ENCODE measurements at regions not wholly inside any gene's neighbourhood (a gene's known extent, or its start where the extent isn't known, plus 50 kb on each side); places are given as distances from the start of the nearest gene placed in this dataset.
A peak's percentile ranks its signal among the peaks of the same experiment; 100 is the strongest.
"Not testable (repeated sequence)": the region's sequence is repeated elsewhere in the genome, so short reads cannot be mapped to it uniquely, and the experiment has no call there.

DNA sequence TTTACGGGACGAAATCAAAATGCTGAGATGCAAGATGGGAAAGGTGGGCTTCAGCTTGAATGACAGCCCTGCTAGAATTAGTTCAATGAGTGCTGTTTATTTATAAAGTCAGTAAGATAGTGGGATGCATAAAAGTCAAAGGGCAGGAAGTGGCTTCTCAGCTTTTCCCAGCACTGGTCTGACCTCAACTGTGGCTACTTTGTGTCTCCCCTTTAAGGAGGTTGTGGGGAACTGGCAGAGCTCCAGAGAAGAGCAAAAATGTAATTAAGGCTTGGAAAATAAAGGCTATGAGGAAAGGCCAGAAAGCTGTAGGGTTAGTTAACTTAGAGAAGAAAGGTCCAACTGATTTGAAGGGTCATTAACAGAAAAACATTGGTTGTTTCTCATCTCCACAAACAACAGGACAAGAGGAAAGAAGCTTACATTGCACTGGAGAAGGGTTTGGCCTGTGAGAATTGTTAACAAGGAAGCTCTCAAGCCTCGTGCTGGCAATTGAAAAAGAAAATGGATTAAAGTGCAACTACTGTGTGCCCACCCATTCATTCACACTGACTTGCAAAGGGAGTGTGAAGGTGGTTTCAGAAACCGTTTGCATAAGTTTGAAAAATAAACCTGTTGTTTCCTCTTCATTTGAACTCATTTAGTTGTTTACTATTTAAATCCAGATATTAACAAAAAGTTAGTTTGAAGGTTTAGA lies 68.8 kb upstream of the CD28 start:
- H3K4me3 Mint-ChIP-seq, result no peak overlapping the region
- H3K9me3 Mint-ChIP-seq, result peaks cover 12% of the 10 kb centered on the region
- H3K27me3 Mint-ChIP-seq (ENCODE audit: insufficient read depth, low read depth, poor library complexity), result peaks cover 7% of the 10 kb centered on the region
- DNase-seq (ENCODE audit: low spot score) (peak; percentile 7), ATAC-seq (peak; percentile 45)
- H3K36me3 Mint-ChIP-seq (ENCODE audit: low read depth), result peaks cover 6% of the 10 kb centered on the region; the same call in 1 of the 3 replicates
- peak overlapping the region; percentile 35 for H3K27ac Mint-ChIP-seq
- H3K27me3 ChIP-seq (ENCODE audit: insufficient read depth), result no peaks in the 10 kb centered on the region
- no peaks in the 10 kb centered on the region for H3K79me2 ChIP-seq (replicated peaks; ENCODE audit: insufficient read depth)
- H3F3A ChIP-seq (replicated peaks; ENCODE audit: low read depth), result no peaks in the 10 kb centered on the region
- H3K36me3 ChIP-seq (ENCODE audit: insufficient read depth), result no peaks in the 10 kb centered on the region
- peak overlapping the region; percentile 61 for H3K4me2 ChIP-seq
- peak overlapping the region; percentile 94 for H2AFZ ChIP-seq
- H4K20me1 ChIP-seq (replicated peaks; ENCODE audit: insufficient read depth), result no peaks in the 10 kb centered on the region
- H3K4me1 ChIP-seq (ENCODE audit: insufficient read depth), result peaks cover 17% of the 10 kb centered on the region
- H3K27ac ChIP-seq (ENCODE audit: low read depth), result peak overlapping the region; percentile 80
- no peaks in the 10 kb centered on the region for H3K9me2 ChIP-seq (ENCODE audit: insufficient read depth)
- H3K4me3 ChIP-seq, result no peak overlapping the region
- no peak for TF ChIP-seq NANOG (IDR thresholded peaks at IDR 0.05; ENCODE audit: borderline replicate concordance)
- TF ChIP-seq STAT1 (IDR thresholded peaks at IDR 0.05; ENCODE audit: unreplicated experiment), result no peak
- TF ChIP-seq, protein P1, sequence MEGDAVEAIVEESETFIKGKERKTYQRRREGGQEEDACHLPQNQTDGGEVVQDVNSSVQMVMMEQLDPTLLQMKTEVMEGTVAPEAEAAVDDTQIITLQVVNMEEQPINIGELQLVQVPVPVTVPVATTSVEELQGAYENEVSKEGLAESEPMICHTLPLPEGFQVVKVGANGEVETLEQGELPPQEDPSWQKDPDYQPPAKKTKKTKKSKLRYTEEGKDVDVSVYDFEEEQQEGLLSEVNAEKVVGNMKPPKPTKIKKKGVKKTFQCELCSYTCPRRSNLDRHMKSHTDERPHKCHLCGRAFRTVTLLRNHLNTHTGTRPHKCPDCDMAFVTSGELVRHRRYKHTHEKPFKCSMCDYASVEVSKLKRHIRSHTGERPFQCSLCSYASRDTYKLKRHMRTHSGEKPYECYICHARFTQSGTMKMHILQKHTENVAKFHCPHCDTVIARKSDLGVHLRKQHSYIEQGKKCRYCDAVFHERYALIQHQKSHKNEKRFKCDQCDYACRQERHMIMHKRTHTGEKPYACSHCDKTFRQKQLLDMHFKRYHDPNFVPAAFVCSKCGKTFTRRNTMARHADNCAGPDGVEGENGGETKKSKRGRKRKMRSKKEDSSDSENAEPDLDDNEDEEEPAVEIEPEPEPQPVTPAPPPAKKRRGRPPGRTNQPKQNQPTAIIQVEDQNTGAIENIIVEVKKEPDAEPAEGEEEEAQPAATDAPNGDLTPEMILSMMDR (conservative IDR thresholded peaks at IDR 0.05; ENCODE audit: low read depth in 2 of 2), result no peak
- TF ChIP-seq, protein P2, sequence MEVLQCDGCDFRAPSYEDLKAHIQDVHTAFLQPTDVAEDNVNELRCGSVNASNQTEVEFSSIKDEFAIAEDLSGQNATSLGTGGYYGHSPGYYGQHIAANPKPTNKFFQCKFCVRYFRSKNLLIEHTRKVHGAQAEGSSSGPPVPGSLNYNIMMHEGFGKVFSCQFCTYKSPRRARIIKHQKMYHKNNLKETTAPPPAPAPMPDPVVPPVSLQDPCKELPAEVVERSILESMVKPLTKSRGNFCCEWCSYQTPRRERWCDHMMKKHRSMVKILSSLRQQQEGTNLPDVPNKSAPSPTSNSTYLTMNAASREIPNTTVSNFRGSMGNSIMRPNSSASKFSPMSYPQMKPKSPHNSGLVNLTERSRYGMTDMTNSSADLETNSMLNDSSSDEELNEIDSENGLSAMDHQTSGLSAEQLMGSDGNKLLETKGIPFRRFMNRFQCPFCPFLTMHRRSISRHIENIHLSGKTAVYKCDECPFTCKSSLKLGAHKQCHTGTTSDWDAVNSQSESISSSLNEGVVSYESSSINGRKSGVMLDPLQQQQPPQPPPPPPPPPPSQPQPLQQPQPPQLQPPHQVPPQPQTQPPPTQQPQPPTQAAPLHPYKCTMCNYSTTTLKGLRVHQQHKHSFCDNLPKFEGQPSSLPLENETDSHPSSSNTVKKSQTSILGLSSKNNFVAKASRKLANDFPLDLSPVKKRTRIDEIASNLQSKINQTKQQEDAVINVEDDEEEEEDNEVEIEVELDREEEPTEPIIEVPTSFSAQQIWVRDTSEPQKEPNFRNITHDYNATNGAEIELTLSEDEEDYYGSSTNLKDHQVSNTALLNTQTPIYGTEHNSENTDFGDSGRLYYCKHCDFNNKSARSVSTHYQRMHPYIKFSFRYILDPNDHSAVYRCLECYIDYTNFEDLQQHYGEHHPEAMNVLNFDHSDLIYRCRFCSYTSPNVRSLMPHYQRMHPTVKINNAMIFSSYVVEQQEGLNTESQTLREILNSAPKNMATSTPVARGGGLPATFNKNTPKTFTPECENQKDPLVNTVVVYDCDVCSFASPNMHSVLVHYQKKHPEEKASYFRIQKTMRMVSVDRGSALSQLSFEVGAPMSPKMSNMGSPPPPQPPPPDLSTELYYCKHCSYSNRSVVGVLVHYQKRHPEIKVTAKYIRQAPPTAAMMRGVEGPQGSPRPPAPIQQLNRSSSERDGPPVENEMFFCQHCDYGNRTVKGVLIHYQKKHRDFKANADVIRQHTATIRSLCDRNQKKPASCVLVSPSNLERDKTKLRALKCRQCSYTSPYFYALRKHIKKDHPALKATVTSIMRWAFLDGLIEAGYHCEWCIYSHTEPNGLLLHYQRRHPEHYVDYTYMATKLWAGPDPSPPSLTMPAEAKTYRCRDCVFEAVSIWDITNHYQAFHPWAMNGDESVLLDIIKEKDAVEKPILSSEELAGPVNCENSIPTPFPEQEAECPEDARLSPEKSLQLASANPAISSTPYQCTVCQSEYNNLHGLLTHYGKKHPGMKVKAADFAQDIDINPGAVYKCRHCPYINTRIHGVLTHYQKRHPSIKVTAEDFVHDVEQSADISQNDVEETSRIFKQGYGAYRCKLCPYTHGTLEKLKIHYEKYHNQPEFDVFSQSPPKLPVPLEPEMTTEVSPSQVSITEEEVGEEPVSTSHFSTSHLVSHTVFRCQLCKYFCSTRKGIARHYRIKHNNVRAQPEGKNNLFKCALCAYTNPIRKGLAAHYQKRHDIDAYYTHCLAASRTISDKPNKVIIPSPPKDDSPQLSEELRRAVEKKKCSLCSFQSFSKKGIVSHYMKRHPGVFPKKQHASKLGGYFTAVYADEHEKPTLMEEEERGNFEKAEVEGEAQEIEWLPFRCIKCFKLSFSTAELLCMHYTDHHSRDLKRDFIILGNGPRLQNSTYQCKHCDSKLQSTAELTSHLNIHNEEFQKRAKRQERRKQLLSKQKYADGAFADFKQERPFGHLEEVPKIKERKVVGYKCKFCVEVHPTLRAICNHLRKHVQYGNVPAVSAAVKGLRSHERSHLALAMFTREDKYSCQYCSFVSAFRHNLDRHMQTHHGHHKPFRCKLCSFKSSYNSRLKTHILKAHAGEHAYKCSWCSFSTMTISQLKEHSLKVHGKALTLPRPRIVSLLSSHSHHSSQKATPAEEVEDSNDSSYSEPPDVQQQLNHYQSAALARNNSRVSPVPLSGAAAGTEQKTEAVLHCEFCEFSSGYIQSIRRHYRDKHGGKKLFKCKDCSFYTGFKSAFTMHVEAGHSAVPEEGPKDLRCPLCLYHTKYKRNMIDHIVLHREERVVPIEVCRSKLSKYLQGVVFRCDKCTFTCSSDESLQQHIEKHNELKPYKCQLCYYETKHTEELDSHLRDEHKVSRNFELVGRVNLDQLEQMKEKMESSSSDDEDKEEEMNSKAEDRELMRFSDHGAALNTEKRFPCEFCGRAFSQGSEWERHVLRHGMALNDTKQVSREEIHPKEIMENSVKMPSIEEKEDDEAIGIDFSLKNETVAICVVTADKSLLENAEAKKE (CRISPR knock-in tag; IDR thresholded peaks at IDR 0.05), result no peak
- no peak for TF ChIP-seq REST (IDR thresholded peaks at IDR 0.05; ENCODE audit: unreplicated experiment)
- no peak for TF ChIP-seq EZH2 (IDR thresholded peaks at IDR 0.05; ENCODE audit: low read depth, unreplicated experiment)
- peaks cover 18% of the 10 kb centered on the region for H3K4me1 Mint-ChIP-seq

- H3K9me2 ChIP-seq (ENCODE audit: insufficient read depth); H3K4me3 Mint-ChIP-seq; H4K20me1 ChIP-seq (replicated peaks; ENCODE audit: insufficient read depth); H2AFZ ChIP-seq; H3F3A ChIP-seq (replicated peaks; ENCODE audit: low read depth); H3K27me3 ChIP-seq (ENCODE audit: insufficient read depth); H3K4me2 ChIP-seq; H3K27ac ChIP-seq (ENCODE audit: low read depth); H3K36me3 Mint-ChIP-seq (ENCODE audit: low read depth); H3K79me2 ChIP-seq (replicated peaks; ENCODE audit: insufficient read depth); ATAC-seq; H3K4me3 ChIP-seq; H3K36me3 ChIP-seq (ENCODE audit: insufficient read depth); DNase-seq (ENCODE audit: low spot score); H3K27me3 Mint-ChIP-seq (ENCODE audit: insufficient read depth, low read depth, poor library complexity): not testable (repeated sequence)
- 0 out of 2 replicates have a peak overlapping the region, but pooled peaks have one; percentile 74 for H3K27ac Mint-ChIP-seq
- H3K9me3 Mint-ChIP-seq, result peaks cover 18% of the 10 kb centered on the region
- H3K4me1 Mint-ChIP-seq, result peaks cover 15% of the 10 kb centered on the region
- H3K4me1 ChIP-seq (ENCODE audit: insufficient read depth), result peaks cover 14% of the 10 kb centered on the region
These were observed 64.6 kb upstream of the CD28 start for GRCh38 chr2:203641865-203642264.
